PC-3 (cell line): ENCODE measurements at regions not wholly inside any gene's neighbourhood (a gene's known extent, or its start where the extent isn't known, plus 50 kb on each side); places are given as distances from the start of the nearest gene placed in this dataset.

Experiments used
- CTCF ChIP-seq: fragments of 300-600 bp; sonication (generic); conservative IDR thresholded peaks from 2 replicates; pipeline ENCODE4 v1.5.1; 2017; ENCODE audit warnings: antibody characterized with exemption, low read depth, mild to moderate bottlenecking, low read length
- EZH2 ChIP-seq: fragments of 300-600 bp; sonication (generic); IDR thresholded peaks from one replicate; pipeline ENCODE4 v1.6.1; 2017; ENCODE audit warnings: antibody characterized with exemption, mild to moderate bottlenecking, low read length; ENCODE audit not compliant: unreplicated experiment
- EZH2phosphoT487 ChIP-seq: fragments of 300-600 bp; sonication (generic); IDR thresholded peaks from 2 replicates; pipeline ENCODE4 v1.6.1; 2018; ENCODE audit warnings: mild to moderate bottlenecking, antibody characterized with exemption, low read length, borderline replicate concordance

DNA sequence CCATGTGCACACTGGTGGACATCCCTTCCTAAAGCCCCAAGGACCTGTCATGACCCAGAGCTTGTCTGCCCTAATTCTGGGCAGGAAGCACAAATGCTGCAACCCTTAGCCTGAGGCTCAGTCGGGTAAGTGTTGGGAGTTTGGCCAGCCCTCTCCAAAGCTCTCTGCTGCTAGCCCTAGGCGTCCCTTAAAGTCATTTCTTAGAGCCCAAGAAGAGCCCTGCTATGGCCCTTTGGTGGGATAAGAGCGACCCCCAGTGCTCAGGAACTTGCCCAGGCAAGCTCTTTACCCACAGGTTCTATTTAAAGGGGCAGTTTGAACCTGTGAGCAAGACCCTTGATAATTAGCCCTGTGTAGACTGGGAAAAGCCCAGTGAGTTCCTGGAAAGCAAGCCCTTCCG lies 356.8 kb downstream of the RRAGC start:
- TF ChIP-seq CTCF (no peak), EZH2 (no peak), EZH2phosphoT487 (no peak)
